Nephron (organoid): ENCODE measurements at regions not wholly inside any gene's neighbourhood (a gene's known extent, or its start where the extent isn't known, plus 50 kb on each side); places are given as distances from the start of the nearest gene placed in this dataset.

Experiments used
- H3K27ac Mint-ChIP-seq, 3 experiments: 2 replicates each; pipeline ENCODE4 v1.8.0; 2020; ENCODE audit warnings: mixed read lengths in 3 of 3, mild to moderate bottlenecking in 2 of 3, moderate library complexity in 1 of 3
- H3K27me3 Mint-ChIP-seq: 2 replicates; pipeline ENCODE4 v1.8.0; 2021; ENCODE audit warnings: low read depth, mild to moderate bottlenecking, moderate library complexity, mixed read lengths
- H3K36me3 Mint-ChIP-seq: 2 replicates; pipeline ENCODE4 v1.8.0; 2020; ENCODE audit warnings: low read depth, mixed read lengths
- H3K4me1 Mint-ChIP-seq: 2 replicates; pipeline ENCODE4 v1.8.0; 2020; ENCODE audit warnings: mixed read lengths
- H3K4me3 Mint-ChIP-seq, 3 experiments: 2 replicates each; pipeline ENCODE4 v1.8.0; 2020; ENCODE audit warnings: mild to moderate bottlenecking in 3 of 3, mixed read lengths in 3 of 3, moderate library complexity in 2 of 3
- H3K9me3 Mint-ChIP-seq: 2 replicates; pipeline ENCODE4 v1.8.0; 2020; ENCODE audit warnings: mixed read lengths
- TF ChIP-seq, protein P1 (sequence below), 3 experiments: fragments of 200-600 bp; sonication (generic); IDR thresholded peaks; one replicate each; pipeline ENCODE4 v1.5.0; 2021; ENCODE audit warnings: antibody characterized with exemption in 3 of 3; ENCODE audit not compliant: unreplicated experiment in 3 of 3

DNA sequence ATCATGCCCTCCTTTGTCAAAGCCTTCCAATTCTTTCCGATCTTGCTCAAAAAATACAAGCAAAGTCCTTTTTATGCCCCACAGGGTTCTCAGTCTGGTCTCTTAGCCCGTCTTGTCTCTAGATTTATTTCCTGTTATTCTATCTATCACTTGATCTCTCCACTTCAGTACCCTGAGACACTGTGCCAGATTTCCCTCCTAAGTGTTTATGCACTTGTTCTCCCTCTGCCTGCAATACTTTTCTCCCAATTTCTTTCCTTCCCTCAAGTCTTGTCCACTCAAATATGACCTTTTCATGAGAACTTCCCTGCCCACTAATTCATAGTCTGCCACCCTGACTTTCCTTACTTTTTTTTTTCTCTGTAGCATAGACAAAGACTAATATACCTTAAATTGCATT is 141.4 kb downstream of the MBL2 start:
- Mint-ChIP-seq H3K9me3 (no peaks in the 10 kb centered on the region), H3K27me3 (peaks cover 4% of the 10 kb centered on the region), H3K4me3 (no peak overlapping the region), H3K36me3 (no peaks in the 10 kb centered on the region), H3K4me1 (peaks cover 6% of the 10 kb centered on the region), H3K27ac (peak overlapping the region in 1 of 3 experiments; percentile 1)
- TF ChIP-seq, protein P1, sequence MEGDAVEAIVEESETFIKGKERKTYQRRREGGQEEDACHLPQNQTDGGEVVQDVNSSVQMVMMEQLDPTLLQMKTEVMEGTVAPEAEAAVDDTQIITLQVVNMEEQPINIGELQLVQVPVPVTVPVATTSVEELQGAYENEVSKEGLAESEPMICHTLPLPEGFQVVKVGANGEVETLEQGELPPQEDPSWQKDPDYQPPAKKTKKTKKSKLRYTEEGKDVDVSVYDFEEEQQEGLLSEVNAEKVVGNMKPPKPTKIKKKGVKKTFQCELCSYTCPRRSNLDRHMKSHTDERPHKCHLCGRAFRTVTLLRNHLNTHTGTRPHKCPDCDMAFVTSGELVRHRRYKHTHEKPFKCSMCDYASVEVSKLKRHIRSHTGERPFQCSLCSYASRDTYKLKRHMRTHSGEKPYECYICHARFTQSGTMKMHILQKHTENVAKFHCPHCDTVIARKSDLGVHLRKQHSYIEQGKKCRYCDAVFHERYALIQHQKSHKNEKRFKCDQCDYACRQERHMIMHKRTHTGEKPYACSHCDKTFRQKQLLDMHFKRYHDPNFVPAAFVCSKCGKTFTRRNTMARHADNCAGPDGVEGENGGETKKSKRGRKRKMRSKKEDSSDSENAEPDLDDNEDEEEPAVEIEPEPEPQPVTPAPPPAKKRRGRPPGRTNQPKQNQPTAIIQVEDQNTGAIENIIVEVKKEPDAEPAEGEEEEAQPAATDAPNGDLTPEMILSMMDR (IDR thresholded peaks at IDR 0.05; ENCODE audit: unreplicated experiment in 3 of 3) = no peak

DNA sequence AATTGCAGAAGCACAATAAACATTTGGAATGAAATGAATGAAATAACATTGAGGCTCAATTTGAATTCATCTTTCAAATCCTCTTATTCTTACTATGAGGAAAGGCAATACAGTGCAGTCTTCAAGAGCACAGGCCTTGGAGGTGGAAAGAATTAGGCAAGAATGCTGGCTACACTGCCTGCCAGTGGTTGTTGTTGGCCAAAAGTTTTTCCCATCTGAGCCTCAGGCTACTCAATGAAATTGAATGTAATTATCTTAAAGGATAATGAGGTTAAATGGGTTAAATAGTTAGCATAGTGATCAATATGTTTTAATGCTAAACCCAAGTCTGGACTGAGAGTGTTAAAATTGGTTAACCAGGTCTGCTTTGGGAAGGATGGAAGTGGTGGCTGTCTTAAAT is 140.9 kb downstream of the MBL2 start:
- TF ChIP-seq, protein P1 (IDR thresholded peaks at IDR 0.05; ENCODE audit: unreplicated experiment in 3 of 3) = no peak
- no peaks in the 10 kb centered on the region for H3K36me3 Mint-ChIP-seq
- H3K27me3 Mint-ChIP-seq = peaks cover 4% of the 10 kb centered on the region
- H3K4me1 Mint-ChIP-seq = peaks cover 6% of the 10 kb centered on the region
- H3K4me3 Mint-ChIP-seq = no peak overlapping the region
- no peaks in the 10 kb centered on the region for H3K9me3 Mint-ChIP-seq
- no peak overlapping the region for H3K27ac Mint-ChIP-seq

DNA sequence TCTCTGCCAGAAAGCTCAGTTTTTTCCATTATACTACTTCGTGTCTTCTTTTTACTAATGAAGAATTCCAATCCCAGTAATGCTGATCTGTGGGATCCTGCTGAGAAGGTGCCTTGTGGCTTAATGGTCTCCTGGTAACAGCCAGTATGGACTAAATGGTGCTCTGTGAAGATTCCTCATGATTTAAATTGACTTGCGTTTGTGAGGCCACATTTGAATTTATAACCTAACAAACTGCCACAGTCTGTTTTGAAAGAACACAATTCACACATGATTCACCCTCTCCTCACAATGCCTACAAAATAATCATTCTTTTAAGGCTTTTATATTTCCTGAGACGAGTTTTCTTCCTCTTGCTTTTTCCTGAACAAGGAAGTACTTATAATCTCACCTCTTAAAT is 140.0 kb downstream of the MBL2 start:
- Mint-ChIP-seq H3K4me1 (peaks cover 6% of the 10 kb centered on the region), H3K36me3 (no peaks in the 10 kb centered on the region), H3K9me3 (no peaks in the 10 kb centered on the region), H3K27ac (peak overlapping the region in 2 of 3 experiments; percentile 32 to 73), H3K27me3 (peaks cover 4% of the 10 kb centered on the region), H3K4me3 (no peak overlapping the region)
- TF ChIP-seq, protein P1 (IDR thresholded peaks at IDR 0.05; ENCODE audit: unreplicated experiment in 3 of 3) = no peak

DNA sequence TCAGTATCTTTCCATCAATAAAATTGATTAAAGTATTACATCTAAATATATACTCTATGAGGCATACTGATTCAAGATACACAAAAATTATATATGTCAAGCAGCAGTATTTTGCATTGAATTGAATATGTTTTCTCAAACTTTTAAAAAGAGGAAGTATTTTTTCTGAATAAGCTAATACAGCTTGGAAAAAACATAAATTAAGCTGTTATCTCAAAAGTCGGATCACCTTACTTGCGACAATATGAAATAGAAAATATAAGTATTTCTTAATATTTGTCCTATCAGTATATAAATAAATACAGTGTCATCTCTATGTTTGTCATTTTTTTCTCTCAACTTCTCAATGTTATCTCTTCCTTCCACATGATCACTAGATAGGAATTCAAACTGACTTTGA is 139.3 kb downstream of the MBL2 start:
- H3K36me3 Mint-ChIP-seq = no peaks in the 10 kb centered on the region
- no peaks in the 10 kb centered on the region for H3K9me3 Mint-ChIP-seq
- H3K27ac Mint-ChIP-seq = peak overlapping the region in 1 of 3 experiments; percentile 73
- no peak overlapping the region for H3K4me3 Mint-ChIP-seq
- TF ChIP-seq, protein P1 (IDR thresholded peaks at IDR 0.05; ENCODE audit: unreplicated experiment in 3 of 3) = no peak
- peaks cover 6% of the 10 kb centered on the region for H3K4me1 Mint-ChIP-seq
- H3K27me3 Mint-ChIP-seq = peaks cover 4% of the 10 kb centered on the region

DNA sequence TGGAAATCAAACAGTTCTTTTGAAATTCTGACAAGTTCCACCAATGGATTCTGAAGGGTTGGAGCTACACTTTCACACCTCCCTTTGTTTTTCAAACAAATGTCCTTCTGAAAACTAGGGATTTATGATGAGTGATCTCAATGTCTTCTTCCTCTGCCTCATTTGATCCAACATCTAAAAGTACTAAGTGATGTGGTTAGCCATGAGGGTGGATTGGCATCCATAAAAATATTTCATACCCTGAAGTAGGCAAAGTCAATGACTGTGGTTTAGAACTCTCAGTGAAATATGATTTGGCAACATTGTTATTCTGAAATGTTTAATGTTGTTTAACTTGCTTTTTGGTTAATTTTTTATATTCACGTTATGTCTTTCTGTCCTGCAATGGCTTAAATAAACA is 136.9 kb downstream of the MBL2 start:
- peaks cover 6% of the 10 kb centered on the region for H3K4me1 Mint-ChIP-seq
- H3K27ac Mint-ChIP-seq = no peak overlapping the region
- TF ChIP-seq, protein P1 (IDR thresholded peaks at IDR 0.05; ENCODE audit: unreplicated experiment in 3 of 3) = no peak

DNA sequence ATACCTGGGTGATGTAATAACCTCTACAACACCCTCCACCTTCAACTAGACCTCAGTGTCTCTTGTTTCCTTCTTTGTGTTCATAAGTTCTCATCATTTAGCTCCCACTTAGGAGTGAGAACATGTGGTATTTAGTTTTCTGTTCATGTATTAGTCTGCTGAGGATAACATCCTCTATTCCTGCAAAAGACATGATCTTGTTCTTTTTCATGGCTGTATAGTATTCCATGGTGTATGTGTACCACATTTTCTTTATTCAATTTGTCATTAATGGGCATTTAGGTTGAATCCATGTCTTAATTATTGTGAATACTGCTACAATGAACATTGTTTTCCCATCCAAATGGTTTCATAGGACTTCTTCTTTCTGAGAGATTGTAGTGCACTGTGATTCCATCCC is 135.7 kb downstream of the MBL2 start:
- no peak overlapping the region for H3K4me3 Mint-ChIP-seq
- H3K27ac Mint-ChIP-seq = no peak overlapping the region
- TF ChIP-seq, protein P1 (IDR thresholded peaks at IDR 0.05; ENCODE audit: unreplicated experiment in 3 of 3) = no peak
- H3K36me3 Mint-ChIP-seq = no peaks in the 10 kb centered on the region
- H3K4me1 Mint-ChIP-seq = peaks cover 6% of the 10 kb centered on the region
- H3K27me3 Mint-ChIP-seq = peaks cover 4% of the 10 kb centered on the region
- H3K9me3 Mint-ChIP-seq = no peaks in the 10 kb centered on the region

More for the DNA sequence above, 136.9 kb downstream of the MBL2 start:
- Mint-ChIP-seq H3K36me3 (no peaks in the 10 kb centered on the region), H3K27me3 (peaks cover 4% of the 10 kb centered on the region), H3K9me3 (no peaks in the 10 kb centered on the region), H3K4me3 (no peak overlapping the region)
